Activated CD4-positive, alpha-beta T cell treated with anti-CD3 and anti-CD28 coated beads, Interleukin-2, amount 10 ng/mL, durations not matched to agents 7 days and 5 days (primary cell): ENCODE measurements at regions not wholly inside any gene's neighbourhood (a gene's known extent, or its start where the extent isn't known, plus 50 kb on each side); places are given as distances from the start of the nearest gene placed in this dataset.

ENCODE experiments used
- CTCF ChIA-PET: fragments of 350-600 bp; sonication (Branson Sonifier 250); formaldehyde crosslinking; loops from one replicate; lab custom pipeline; 2021; ENCODE audit warnings: antibody characterized with exemption; lab: Charles Lee
- POLR2A ChIA-PET: fragments of 350-600 bp; sonication (Branson Sonifier 250); formaldehyde crosslinking; loops from one replicate; lab custom pipeline; 2021; ENCODE audit warnings: antibody characterized with exemption; lab: Charles Lee
- DNase-seq: peaks from one replicate; pipeline ENCODE4 v3.0.0-alpha.2; 2020
- H3K27ac Mint-ChIP-seq: one replicate; pipeline ENCODE4 v1.8.0; 2021; ENCODE audit warnings: mild to moderate bottlenecking, moderate library complexity, mixed read lengths
- H3K27me3 Mint-ChIP-seq: one replicate; pipeline ENCODE4 v1.8.0; 2021; ENCODE audit warnings: mixed read lengths
- H3K36me3 Mint-ChIP-seq: one replicate; pipeline ENCODE4 v1.8.0; 2021; ENCODE audit warnings: low read depth, mixed read lengths
- H3K4me1 Mint-ChIP-seq: one replicate; pipeline ENCODE4 v1.8.0; 2021; ENCODE audit warnings: mixed read lengths
- H3K4me3 Mint-ChIP-seq: one replicate; pipeline ENCODE4 v1.8.0; 2021; ENCODE audit warnings: mild to moderate bottlenecking, moderate library complexity, mixed read lengths
- H3K9me3 Mint-ChIP-seq: one replicate; pipeline ENCODE4 v1.8.0; 2021; ENCODE audit warnings: mixed read lengths

- POLR2A ChIA-PET = no interaction called here
- CTCF ChIA-PET = no interaction called here
- Mint-ChIP-seq H3K4me3 (no peak overlapping the region), H3K9me3 (peaks cover 5% of the 10 kb centered on the region), H3K27me3 (no peaks in the 10 kb centered on the region), H3K27ac (no peak overlapping the region), H3K36me3 (no peaks in the 10 kb centered on the region), H3K4me1 (no peaks in the 10 kb centered on the region)
- no peak for DNase-seq
Measured at GRCh38 chr5:8611067-8611466, 742.1 kb downstream of the MTRR start.

DNA sequence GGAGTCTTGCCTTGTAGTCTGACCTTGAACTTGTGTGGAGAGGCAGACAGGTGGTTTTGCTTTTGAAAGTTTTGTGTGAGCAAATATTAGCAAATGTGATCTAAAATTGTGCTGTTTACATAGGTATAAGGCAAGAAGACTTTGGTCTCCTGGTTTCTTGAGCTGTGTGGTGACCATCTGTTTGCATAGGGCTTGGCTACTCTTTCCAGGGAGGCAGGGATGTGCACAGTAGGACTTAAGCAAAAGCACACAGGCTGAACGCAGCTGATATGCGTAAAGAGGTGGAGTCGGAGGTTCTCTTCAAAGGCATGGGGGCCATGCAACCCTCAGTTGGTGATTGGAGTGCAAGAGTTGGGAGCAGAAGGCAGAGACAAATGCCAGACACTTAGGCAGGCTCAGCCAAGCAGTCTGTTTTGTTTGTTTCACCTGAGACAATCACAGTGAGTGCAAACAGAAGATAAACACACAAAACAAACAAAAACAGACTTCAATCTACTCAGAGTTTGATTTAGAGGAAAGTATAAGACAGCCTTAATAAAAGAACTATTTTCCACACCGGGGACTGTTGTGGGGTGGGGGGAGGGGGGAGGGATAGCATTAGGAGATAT, 744.2 kb downstream of the MTRR start:
- DNase-seq = no peak
- ChIA-PET POLR2A (no interaction called here), CTCF (no interaction called here)
- Mint-ChIP-seq H3K4me1 (no peaks in the 10 kb centered on the region), H3K9me3 (peaks cover 5% of the 10 kb centered on the region), H3K36me3 (no peaks in the 10 kb centered on the region), H3K4me3 (no peak overlapping the region), H3K27me3 (no peaks in the 10 kb centered on the region), H3K27ac (no peak overlapping the region)

- DNase-seq = no peak
- Mint-ChIP-seq H3K9me3 (peaks cover 5% of the 10 kb centered on the region), H3K4me1 (no peaks in the 10 kb centered on the region), H3K27me3 (no peaks in the 10 kb centered on the region), H3K36me3 (no peaks in the 10 kb centered on the region), H3K27ac (no peak overlapping the region), H3K4me3 (no peak overlapping the region)
- POLR2A ChIA-PET = no interaction called here
- CTCF ChIA-PET = no interaction called here
Measured at GRCh38 chr5:8615142-8615858, 746.4 kb downstream of the MTRR start.

GRCh38 chr5:8628521-8628920, 759.6 kb downstream of the MTRR start:
- no peaks in the 10 kb centered on the region for H3K36me3 Mint-ChIP-seq
- no peak overlapping the region for H3K4me3 Mint-ChIP-seq
- peaks cover 5% of the 10 kb centered on the region for H3K9me3 Mint-ChIP-seq
- no peak for DNase-seq
- H3K27ac Mint-ChIP-seq = no peak overlapping the region
- POLR2A ChIA-PET = no interaction called here
- CTCF ChIA-PET = no interaction called here
- H3K4me1 Mint-ChIP-seq = no peaks in the 10 kb centered on the region
- no peaks in the 10 kb centered on the region for H3K27me3 Mint-ChIP-seq

DNA sequence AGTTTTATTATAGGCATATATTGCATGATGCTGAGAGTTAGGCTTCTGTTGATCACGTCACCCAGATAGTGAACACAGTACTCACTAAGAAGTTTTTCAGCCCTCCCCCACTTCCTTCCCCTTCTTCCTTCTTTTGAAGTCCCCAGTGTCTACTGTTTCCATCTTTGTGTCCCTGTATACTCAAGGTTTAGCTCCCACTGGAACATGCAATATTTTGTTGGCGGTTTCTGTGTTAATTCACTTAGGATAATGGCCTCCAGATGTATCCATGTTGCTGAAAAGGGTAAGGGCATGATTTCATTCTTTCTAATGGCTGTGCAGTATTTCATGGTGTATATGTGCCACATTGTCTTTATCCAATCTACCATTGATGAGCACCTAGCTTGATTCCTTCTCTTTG, 764.3 kb downstream of the MTRR start:
- H3K4me3 Mint-ChIP-seq = no peak overlapping the region
- no peak for DNase-seq
- H3K4me1 Mint-ChIP-seq = no peaks in the 10 kb centered on the region
- ChIA-PET POLR2A (no interaction called here), CTCF (interaction anchor here (0.6 kb wide), 1 partner anchor 519 kb away, joined by 6 read pairs; no protein-coding TSS in a partner anchor)
- no peak overlapping the region for H3K27ac Mint-ChIP-seq
- H3K27me3 Mint-ChIP-seq = no peaks in the 10 kb centered on the region
- no peaks in the 10 kb centered on the region for H3K36me3 Mint-ChIP-seq
- H3K9me3 Mint-ChIP-seq = peaks cover 5% of the 10 kb centered on the region

DNA sequence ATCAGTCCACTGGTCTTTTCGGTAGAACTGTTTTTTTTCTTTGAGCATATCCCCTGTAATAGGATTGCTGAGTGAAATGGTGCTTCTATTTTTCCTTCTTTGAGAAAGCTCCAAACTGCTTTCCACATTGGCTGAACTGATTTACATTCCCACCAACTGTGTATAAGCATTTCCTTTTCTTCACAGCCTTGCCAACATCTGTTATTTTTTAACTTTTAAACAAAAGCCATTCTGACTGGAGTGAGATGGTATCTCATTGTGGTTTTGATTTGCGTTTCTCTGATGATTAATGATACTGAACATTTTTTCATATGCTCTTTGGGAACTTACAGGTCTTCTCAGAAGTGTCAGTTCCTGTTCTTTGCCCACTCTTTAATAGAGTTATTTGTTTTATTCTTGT, 764.7 kb downstream of the MTRR start:
- POLR2A ChIA-PET = no interaction called here
- Mint-ChIP-seq H3K27me3 (no peaks in the 10 kb centered on the region), H3K4me1 (no peaks in the 10 kb centered on the region), H3K4me3 (no peak overlapping the region), H3K9me3 (peaks cover 5% of the 10 kb centered on the region), H3K27ac (no peak overlapping the region), H3K36me3 (no peaks in the 10 kb centered on the region)
- CTCF ChIA-PET = no interaction called here
- no peak for DNase-seq

GRCh38 chr5:8634219-8634618, 765.3 kb downstream of the MTRR start:
- H3K9me3 Mint-ChIP-seq = peaks cover 5% of the 10 kb centered on the region
- H3K4me1 Mint-ChIP-seq = no peaks in the 10 kb centered on the region
- POLR2A ChIA-PET = no interaction called here
- no peak overlapping the region for H3K27ac Mint-ChIP-seq
- H3K27me3 Mint-ChIP-seq = no peaks in the 10 kb centered on the region
- CTCF ChIA-PET = no interaction called here
- H3K4me3 Mint-ChIP-seq = no peak overlapping the region
- no peaks in the 10 kb centered on the region for H3K36me3 Mint-ChIP-seq
- no peak for DNase-seq

DNA sequence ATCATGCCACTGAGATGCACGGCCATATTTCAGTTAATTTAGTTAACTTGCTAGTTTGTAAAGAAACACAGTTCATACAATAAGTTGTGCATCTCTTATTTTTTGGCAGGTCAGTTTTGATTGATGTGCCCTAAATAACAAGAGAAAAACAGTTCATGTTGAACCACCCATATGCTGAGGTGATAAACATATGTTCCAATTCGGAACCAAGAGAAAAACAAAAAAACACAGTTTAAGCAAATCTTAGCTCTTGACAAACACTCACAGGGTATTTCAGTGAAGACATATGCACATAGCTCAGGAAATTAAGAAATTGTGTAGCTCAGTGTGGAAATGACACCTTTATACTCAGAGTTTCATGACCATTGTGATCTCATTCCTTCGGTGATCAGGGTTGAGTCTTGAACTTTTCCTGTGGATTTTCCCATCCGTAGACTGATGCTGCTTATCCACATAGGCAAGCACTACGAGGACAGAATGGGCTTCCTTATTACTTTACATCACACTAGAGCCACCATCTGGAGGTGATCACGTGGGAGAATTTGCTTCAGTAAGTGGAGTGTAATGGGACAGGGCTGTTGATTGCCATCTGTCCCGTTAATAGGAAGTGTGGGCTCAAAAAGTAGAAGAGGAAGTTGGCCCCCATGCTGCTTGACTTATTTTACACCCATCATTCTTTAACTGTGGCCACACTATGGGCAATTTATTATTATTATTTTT, 773.0 kb downstream of the MTRR start:
- ChIA-PET CTCF (no interaction called here), POLR2A (no interaction called here)
- Mint-ChIP-seq H3K27ac (no peak overlapping the region), H3K9me3 (peaks cover 2% of the 10 kb centered on the region), H3K27me3 (no peaks in the 10 kb centered on the region), H3K4me3 (no peak overlapping the region), H3K4me1 (no peaks in the 10 kb centered on the region), H3K36me3 (no peaks in the 10 kb centered on the region)
- DNase-seq = no peak

DNA sequence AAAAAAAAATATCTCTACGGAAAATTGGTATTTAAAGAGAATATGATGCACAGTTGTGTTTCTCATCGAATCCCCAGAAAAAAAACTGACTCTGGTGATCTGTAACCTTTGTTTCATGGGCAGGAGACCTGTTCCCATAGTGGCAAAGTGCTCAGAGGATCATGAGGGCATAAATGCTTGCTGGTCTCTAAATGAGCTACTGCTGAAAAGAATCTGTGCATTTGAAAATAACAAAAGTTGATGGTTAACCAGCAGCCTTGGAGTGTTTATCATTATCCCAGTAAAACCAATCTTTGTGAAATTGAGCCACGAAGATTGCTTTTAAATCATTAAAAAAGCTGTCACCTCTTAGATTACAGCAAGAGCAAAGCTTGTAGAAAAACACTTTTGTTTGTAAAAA, 775.4 kb downstream of the MTRR start:
- ChIA-PET POLR2A (no interaction called here), CTCF (no interaction called here)
- Mint-ChIP-seq H3K27me3 (no peaks in the 10 kb centered on the region), H3K36me3 (no peaks in the 10 kb centered on the region), H3K9me3 (peaks cover 2% of the 10 kb centered on the region), H3K4me1 (no peaks in the 10 kb centered on the region), H3K4me3 (no peak overlapping the region), H3K27ac (no peak overlapping the region)
- DNase-seq = no peak

DNA sequence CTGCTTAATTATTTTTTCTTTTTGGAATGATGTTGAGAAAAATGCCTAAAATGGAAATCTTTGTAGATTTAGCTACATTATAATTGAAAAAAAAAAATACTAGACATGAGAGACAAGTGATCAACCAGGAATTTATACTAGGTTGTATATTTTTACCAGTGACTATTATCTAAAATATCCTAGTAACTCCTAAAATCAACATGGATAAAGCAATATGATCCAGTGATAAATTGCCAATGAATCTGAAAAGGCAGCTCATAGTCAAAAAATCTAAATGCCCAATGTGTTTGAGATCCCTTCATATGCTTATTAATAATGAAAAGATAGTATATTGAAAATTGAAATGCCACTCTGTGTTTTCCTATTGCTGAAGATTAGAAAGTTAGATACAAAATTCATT, 778.2 kb downstream of the MTRR start:
- H3K4me3 Mint-ChIP-seq = no peak overlapping the region
- no peaks in the 10 kb centered on the region for H3K27me3 Mint-ChIP-seq
- ChIA-PET CTCF (no interaction called here), POLR2A (no interaction called here)
- no peaks in the 10 kb centered on the region for H3K4me1 Mint-ChIP-seq
- DNase-seq = no peak
- peaks cover 5% of the 10 kb centered on the region for H3K9me3 Mint-ChIP-seq
- no peaks in the 10 kb centered on the region for H3K36me3 Mint-ChIP-seq
- no peak overlapping the region for H3K27ac Mint-ChIP-seq

DNA sequence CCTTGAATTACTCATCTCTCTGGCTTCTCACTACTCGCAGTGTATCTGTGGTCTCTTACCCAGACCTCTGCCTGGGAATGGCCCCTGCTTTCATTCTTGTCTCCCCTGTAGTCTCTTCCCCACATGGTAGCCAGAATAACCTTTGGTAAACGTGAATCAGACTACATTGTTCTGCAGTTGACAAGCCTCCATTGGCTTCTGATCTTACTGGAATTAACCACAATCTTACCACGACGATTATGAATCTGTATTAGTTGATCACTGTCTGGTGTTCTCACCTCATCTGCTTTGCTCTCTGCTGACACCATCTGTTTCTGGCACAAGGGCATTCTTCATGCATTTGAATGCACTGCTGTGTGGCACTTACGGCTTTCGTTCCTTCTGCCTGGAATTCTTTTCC, 781.2 kb downstream of the MTRR start:
- H3K4me1 Mint-ChIP-seq = no peaks in the 10 kb centered on the region
- no peak for DNase-seq
- no peak overlapping the region for H3K4me3 Mint-ChIP-seq
- H3K27me3 Mint-ChIP-seq = no peaks in the 10 kb centered on the region
- no peak overlapping the region for H3K27ac Mint-ChIP-seq
- ChIA-PET POLR2A (no interaction called here), CTCF (no interaction called here)
- H3K9me3 Mint-ChIP-seq = peaks cover 5% of the 10 kb centered on the region
- no peaks in the 10 kb centered on the region for H3K36me3 Mint-ChIP-seq

- no peaks in the 10 kb centered on the region for H3K9me3 Mint-ChIP-seq
- DNase-seq = no peak
- ChIA-PET CTCF (no interaction called here), POLR2A (no interaction called here)
- no peaks in the 10 kb centered on the region for H3K27me3 Mint-ChIP-seq
- H3K4me1 Mint-ChIP-seq = no peaks in the 10 kb centered on the region
- no peak overlapping the region for H3K4me3 Mint-ChIP-seq
- no peak overlapping the region for H3K27ac Mint-ChIP-seq
- no peaks in the 10 kb centered on the region for H3K36me3 Mint-ChIP-seq
Measured at GRCh38 chr5:8660133-8660893, 791.4 kb downstream of the MTRR start.

- POLR2A ChIA-PET = no interaction called here
- H3K9me3 Mint-ChIP-seq = no peaks in the 10 kb centered on the region
- DNase-seq = no peak
Measured at GRCh38 chr5:8663374-8663773, 794.4 kb downstream of the MTRR start.

More at GRCh38 chr5:8663374-8663773, 794.4 kb downstream of the MTRR start:
- Mint-ChIP-seq H3K4me1 (no peaks in the 10 kb centered on the region), H3K4me3 (no peak overlapping the region), H3K27ac (no peak overlapping the region), H3K27me3 (no peaks in the 10 kb centered on the region), H3K36me3 (no peaks in the 10 kb centered on the region)
- CTCF ChIA-PET = no interaction called here
